ENCODE measurements at regions not wholly inside any gene's neighbourhood (a gene's known extent, or its start where the extent isn't known, plus 50 kb on each side); places are given as distances from the start of the nearest gene placed in this dataset.

DNA sequence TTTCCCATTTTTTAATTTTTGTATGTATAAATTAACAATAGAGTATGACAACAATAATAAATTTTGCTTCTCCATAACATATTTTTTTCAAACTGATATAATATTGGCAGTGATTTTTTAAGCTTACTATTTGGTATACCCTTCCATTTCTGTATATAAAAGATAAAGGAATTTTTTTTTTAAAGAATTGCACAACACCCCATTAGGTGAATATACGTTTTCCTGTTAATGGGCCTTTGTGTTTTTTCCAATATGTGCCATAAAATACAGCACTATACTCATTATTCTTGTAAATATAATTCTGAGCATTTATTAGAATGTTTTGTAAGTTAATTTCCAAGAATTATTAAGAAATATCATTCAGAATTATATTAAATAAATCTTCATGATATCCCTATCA is 515.2 kb upstream of the RGS18 start:
- intact Hi-C loops (cut with micrococcal nuclease), result no loop called here

DNA sequence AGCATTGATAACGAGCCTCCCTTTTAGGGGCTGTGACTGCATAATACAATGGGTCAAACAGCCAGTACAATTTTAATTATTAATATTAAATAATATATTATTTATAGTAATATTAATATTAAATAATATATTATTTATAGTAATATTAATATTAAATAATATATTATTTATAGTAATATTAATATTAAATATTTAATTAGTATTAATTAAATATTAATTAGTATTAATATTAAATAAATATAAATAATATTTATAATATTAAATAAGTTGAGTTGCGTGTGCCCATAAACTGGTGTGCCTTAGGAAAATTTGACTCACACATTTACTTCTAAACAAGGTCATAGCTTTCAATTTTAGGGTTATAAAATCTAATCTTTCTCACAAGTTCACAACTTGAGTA is 509.3 kb upstream of the RGS18 start:
- intact Hi-C loops (cut with micrococcal nuclease), result no loop called here

DNA sequence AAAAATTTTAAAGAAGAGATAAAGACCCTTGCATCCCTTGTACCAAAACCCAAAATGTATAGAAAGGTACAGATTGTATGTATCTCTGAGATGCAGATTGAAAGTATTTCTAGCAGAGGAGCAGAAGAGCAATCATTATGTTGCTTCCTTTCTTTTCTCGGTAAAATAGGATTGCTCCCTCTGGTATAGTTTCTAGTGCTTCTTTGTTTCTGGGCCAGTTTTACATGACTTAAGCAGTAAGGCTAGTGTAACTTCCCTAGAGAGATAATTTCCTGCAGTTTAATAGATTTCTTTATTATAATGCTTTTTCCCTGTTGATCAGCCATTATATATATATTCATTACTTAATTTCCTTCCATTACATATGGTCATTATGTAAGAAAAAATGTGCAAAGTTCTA is 496.2 kb upstream of the RGS18 start:
- intact Hi-C loops (cut with micrococcal nuclease), result no loop called here

DNA sequence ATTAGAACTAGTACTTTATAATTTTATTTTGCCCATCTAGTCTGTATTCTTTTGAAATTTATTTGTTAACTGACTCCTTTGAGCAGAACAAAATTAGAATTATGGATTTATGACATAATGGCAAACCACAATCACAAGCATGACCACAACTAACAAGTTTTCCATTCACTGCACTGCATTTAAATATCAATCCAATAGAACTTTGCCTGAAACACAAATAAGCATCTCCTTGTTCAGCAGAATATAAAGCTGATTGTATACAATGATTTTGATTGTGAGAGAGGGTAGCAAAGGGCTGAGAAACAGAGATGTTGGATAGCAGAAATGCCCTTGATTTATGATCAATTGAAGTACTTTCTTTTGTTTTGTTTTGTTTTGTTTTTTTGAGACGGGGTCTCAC is 495.5 kb upstream of the RGS18 start:
- intact Hi-C loops (cut with micrococcal nuclease), result no loop called here

DNA sequence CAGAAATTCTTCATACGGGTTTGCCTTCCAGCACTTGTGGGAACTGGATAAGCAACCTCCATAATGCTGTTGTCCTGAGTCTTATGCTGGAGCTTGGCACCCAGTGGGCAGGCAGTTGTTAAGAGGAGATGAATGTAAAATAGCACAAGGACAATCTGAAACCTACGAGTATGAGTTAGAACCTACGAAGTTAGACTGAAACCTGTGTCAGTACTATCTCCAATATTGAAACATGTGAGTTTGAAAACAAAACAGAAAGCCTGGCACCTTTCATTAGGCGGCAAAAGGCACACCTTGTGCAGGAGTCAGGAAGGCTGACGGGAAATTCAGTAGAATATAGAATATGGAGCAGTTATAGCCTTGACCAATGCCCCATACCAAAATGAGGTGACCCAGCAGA is 489.7 kb upstream of the RGS18 start:
- intact Hi-C loops (cut with micrococcal nuclease), result no loop called here

DNA sequence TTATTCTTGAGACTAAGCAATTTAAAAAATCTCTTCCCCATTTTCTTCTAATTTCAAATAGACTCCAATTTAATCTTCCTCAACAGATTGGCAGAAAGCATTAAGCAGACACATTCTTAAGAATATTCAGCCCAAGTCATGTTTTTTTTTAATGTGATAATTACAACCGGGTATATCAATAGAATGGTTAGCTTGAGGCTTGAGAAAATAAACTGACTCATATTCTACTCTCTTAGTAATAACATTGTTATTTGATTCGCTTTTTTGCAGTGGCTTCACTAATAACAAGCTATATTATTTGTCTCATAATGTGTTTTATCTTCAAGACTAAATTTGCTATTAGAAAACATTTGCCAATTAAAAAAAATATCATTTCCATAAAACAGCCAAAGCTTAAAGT is 488.6 kb upstream of the RGS18 start:
- intact Hi-C loops (cut with micrococcal nuclease), result no loop called here

DNA sequence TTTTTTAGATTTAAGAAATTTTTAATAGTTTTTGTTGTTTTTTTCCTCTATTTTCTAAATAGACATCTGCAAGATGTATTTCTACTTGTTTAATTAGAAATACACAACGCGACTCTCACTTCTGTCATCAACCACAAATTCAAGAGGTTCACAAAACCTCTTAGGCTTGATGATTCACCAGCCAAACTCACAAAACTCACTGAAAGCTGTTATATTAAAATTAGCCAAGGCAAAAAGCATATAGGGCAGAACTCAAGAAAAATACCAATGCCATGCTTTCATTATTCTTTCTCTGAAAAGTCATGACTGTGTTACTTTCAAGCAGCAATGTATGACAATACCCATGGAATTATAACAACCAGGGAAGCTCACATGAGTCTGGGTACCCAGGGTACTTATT is 487.0 kb upstream of the RGS18 start:
- intact Hi-C loops (cut with micrococcal nuclease), result no loop called here

DNA sequence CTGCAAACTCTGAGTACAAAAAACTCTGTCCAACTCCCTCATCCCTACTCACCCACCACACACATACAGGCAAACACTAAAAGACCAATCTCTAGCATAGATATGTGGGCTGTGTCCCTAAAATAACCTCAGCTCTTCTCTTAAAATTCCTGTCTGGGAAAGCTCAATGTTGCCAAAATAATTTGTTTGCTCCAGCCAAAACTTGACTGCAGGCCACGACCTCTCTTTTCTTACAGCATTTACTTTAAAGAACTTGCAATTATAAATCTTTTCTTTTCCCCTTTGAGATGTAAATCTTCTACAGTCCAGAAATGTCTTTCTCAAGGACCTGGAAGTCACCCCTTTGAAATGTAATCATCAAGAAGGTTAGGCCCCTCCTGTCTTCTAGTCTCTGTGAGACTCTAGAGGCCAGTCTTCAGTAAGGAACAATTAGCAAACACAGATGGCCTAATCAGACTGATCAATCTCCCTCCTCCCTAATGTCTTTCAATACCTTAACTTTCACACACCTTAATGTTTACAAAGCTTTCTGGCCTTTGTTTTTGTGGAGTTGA is 483.6 kb upstream of the RGS18 start:
- intact Hi-C loops (cut with micrococcal nuclease), result no loop called here

DNA sequence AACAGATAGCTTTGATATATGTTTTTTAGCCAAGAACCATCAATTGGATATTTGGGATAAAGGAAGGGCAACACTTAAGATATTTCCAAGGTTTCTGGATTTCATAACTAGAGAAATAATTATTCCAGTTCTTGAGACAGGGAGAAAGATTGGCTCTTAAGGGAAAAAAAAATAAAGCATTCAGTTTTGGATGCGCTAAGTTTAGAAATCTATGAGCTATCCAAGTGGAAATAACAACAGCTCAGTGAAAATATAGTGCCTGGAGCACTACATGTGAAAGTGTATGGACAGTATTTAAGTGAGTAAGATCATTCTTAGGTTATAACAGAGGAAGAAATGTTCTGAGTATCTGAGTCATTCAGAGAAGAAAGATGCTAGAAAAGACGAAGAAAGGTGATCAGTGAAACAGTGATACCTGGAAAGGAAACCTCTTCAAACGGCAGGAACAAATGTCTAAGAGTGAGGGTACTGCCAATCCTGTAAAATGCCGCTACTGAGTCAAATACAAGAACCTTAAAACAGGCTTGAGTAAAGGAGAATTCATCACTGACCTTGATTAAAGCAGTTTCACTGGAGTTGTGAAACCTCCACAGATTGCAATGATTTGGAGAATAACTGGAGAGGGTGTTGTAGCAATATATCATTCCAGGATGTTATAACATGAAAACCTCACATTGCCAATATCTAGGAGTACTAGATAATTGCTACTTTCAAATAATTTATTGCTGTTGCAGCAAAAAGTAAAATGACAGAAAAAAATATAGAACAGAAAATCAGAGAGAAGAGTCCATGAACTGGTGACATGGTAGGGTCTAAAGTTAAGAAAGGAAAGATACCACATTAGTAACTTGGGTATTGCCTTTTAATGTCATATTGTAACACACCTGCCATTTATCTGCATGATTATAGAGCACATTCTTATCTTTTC is 482.1 kb upstream of the RGS18 start:
- intact Hi-C loops (cut with micrococcal nuclease), result no loop called here

DNA sequence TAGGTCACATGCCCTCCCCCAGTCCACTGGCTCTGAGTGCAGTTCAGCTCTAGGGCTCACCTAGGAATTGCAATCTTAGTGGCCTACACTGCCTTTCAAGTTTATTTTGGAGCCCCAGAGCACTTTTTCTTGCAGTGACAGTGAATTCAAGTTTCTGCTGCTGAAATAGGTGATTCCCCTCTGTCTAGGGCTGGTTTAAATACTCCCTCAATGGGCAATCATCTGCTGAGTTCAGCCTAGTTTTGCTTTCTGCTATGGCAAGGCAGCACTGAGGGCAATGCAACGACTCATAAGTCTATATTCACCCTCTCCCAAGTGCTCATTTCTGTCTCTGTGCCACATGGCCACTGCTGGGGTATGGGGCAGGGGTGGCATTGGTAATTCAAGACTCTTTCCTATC is 472.6 kb upstream of the RGS18 start:
- intact Hi-C loops (cut with micrococcal nuclease), result no loop called here

DNA sequence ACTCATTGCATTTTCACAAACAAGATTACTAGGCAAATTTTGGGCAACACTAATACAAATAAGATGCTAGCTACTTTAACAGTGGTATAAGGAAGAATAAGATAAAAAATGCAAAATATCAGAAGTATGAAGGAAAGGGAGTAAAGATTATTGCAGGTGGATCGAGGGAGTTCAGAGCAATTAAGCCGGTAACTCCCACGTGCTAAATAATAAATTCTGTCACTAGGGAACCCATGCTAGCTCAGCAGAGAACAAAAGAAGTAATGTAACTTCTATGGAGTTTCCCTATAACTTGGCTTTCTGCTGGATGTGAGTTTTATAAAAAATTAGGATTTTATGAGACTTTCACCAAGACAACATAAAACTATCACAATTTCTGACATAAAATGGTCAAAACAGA is 470.5 kb upstream of the RGS18 start:
- intact Hi-C loops (cut with micrococcal nuclease), result no loop called here

DNA sequence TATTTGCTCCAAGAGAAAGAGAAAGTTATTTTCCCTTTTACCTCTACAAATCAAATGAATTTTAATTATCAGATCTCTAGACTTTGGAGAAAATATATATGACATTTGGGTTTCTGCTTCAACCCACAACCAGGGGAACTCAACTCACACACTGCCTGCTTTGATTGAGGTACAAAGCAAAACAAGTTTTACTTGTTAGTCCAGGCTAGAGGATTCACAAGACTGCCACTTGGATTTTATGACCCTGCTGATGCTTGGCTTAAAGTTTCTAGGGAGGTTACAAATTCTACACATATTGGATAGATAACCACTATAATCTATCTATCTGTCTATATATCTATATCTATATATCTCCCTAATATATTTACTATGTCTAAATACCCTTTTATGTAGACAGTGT is 467.3 kb upstream of the RGS18 start:
- intact Hi-C loops (cut with micrococcal nuclease), result no loop called here

DNA sequence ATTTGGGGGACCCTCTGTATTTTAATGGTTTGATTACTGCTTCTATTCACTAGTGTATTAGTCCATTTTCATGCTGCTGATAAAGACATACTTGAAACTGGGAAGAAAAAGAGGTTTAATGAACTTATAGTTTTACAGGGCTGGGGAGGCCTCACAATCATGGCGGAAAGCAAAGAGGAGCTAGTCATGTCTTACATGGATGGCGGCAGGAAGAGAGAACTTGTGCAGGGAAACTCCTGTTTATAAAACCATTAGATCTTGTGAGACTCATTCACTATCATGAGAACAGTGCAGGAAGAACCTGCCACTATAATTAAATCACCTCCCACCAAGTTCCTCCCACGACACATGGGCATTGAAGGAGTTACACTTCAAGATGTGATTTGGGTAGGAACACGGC is 464.5 kb upstream of the RGS18 start:
- intact Hi-C loops (cut with micrococcal nuclease), result no loop called here

DNA sequence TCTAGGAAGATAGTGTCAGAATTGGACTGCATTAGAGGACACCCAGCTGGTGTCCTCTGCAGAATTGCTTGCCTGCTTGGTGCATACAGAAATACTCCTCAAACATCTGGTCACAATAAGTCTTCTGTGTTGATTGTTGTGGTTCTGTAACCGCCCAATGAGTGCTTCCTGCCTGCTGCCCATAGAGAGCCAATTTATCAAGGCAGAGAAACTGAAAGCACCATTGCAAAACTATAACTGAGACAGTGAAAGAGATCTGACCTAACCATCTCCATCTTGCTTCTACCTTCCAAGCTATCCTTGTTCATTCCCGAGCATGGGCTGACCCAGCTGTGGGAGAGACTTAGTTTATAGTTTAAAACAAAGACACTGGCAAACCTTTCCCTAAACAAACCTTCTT is 462.4 kb upstream of the RGS18 start:
- intact Hi-C loops (cut with micrococcal nuclease), result no loop called here

DNA sequence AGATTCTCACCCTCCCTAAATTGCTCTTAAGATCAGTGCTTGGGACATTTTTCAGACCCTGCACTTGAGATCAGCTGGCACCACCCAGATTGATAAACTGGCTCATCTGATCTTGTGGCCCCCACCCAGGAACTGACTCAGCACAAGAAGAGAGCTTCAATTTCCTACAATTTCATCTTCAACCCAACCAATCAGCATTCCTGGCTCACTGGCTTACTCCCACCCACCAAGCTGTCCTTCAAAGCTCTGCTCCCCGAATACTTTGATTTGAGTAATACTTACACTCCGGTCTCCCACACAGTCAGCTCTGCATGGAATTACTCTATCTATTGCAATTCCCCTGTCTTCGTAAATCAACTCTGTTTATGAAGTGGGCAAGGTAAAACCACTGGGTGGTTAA is 461.9 kb upstream of the RGS18 start:
- intact Hi-C loops (cut with micrococcal nuclease), result no loop called here

DNA sequence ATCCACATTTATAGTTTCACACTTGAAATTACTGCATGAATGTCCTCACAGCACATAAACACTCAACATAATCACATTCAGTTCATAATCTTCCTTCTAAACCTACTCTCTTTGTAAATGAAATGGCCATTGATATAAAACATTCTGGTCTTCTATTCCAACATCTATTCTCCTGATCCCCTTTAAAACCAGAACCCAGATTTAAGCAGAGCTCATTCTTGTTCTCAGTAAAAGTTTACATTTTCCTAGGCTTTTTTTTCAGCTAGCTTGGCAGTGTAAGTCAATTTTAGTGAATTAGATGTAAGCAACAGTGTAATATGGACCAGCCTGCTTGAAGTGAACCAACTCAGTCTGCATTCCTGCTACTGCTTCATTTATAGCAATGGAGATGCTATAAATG is 460.7 kb upstream of the RGS18 start:
- intact Hi-C loops (cut with micrococcal nuclease), result no loop called here

DNA sequence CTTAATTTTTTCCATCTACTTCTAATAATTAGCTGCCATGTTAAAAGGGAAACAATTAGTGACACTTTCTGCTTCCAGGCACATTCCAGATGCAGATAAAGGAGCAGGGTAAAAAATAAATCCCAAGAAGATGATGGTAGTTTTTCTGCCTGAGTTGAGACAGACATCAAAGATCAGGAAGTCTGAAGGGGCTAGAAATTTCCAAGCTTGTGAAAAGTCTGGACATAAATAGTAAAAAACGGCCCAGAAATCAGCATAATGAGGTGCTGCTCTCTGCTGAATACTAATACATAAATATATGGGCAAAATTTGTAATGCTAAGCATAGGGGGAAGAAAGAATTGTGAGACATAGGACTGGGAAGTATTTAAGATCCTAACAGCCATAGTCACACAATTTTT is 460.0 kb upstream of the RGS18 start:
- intact Hi-C loops (cut with micrococcal nuclease), result no loop called here

DNA sequence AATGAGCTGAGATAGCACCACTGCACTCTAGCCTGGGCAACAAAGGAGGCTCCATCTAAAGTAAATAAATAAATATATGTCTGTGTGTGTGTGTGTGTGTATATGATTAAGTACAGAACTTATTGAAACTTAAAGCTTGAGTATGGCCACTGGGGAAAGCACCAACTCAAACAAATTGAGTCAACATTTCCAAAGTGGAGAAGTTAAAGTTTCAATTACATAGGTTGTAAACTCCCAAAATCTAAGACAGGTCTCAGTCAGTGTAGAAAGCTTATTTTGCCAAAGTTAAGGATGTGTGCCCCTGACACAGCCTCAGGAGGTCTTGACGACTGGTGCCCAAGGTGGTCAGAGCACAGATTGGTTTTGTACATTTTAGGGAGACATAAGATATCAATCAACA is 458.9 kb upstream of the RGS18 start:
- intact Hi-C loops (cut with micrococcal nuclease), result no loop called here

DNA sequence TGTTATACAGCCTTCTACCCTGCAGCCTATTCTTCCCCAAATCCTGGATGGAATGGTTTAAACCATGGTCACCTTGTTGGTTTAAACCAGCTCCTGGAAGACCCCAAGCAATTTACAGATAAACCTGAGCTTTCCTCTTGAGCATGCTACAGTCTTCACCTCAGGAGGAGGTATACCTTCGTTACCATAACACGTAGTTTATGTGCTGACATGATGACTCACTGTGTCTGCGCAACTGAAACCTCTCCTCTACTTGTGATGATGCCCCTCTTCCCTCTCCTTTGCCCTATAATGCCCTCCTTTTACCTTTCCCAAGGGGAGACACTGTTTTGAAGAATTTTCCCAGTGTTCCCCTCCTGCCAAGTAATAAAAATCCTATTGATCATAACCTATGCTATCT is 457.3 kb upstream of the RGS18 start:
- intact Hi-C loops (cut with micrococcal nuclease), result no loop called here

DNA sequence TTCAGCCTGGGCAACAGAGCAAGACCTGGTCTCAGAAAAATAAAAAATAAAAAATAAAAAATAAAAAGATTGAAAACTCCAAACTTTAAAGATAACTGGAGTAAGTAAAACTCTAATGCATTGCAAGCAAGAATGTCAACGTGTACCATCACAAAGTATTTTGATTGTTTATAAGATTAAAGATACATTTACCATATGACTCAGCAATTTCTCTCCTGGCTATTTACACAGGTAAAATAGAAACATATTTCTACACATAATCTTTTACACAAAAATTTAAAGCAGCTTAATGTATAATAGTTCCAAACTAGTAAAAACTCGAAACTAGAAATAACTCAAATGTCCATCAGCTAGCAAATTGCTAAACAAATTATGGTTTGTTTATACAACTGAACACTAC is 456.1 kb upstream of the RGS18 start:
- intact Hi-C loops (cut with micrococcal nuclease), result no loop called here

DNA sequence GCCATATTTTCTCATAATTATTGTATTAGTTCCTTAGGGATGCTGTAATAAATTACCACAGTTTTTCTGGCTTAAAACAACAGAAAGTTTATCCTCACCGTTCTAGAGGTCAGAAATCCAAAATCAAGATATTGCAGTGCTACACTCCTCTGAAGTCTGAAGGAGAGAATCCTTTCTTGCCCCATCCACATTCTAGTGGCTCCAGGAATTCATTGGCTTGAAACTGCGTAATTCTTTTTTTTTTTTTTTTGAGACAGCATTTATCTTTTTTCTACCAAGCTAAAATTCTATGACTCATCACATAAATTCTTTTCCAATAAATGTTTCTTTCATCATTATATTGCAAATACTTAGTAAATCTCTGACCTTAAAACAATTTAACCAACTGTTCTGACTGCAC is 451.0 kb upstream of the RGS18 start:
- intact Hi-C loops (cut with micrococcal nuclease), result no loop called here

DNA sequence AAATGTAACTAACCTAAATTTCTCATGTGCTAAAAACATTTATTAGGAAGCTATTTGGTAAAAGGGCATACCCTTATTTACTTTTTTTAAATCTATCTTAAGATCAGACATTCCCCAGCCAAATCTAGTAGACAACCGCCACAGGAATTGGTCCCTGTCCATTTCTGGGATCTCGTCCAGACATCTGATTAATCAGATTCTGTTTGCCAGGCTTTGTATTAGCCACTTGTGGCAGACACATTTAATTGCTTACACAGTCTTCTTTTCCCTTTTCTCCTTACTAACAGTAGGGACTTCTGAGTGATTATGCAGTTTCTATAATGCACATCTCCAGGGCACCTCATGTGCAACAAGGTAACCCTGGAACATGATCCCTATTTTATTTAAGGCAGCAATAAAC is 449.0 kb upstream of the RGS18 start:
- intact Hi-C loops (cut with micrococcal nuclease), result no loop called here

DNA sequence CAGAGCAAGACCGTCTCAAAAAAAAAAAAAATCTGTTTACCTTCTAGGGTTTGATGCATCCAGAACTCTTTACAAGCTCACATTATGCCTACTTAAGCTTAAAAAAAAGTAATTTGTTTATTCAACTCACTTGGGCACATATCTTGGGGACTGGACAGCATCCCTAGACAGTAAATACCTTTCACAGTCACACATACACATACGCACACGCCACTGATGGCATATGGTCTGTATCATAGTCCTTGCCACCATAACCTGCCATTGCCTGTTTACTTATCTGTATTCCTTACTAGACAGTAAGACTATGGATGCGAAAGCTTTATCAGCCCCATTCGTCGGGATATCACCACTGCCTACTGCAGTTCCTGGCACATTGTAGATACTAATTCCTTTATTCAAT is 446.3 kb upstream of the RGS18 start:
- intact Hi-C loops (cut with micrococcal nuclease), result no loop called here

Data from T-helper 2 cell treated with Interferon-gamma antibody and Interleukin-4, amounts not matched to agents 100 ng/mL and 5 ng/mL, for 36 hours (primary cell).